Upper lobe of left lung (tissue), 6 donors: ENCODE measurements at regions not wholly inside any gene's neighbourhood (a gene's known extent, or its start where the extent isn't known, plus 50 kb on each side); places are given as distances from the start of the nearest gene placed in this dataset.

Experiments
- ATAC-seq, 2 donors: fragments of 200-7000 bp; cut with Tn5 transposase; one replicate each; pipeline ENCODE4 v1.9.1; 2022; ENCODE audit warnings: mild to moderate bottlenecking in 2 of 2, moderate library complexity in 2 of 2; ENCODE audit not compliant: low FRiP score in 2 of 2
- DNase-seq, 2 donors: peaks; one replicate each; pipeline ENCODE4 v3.0.0-alpha.2; 2019 to 2020
- H3K27ac ChIP-seq, 4 donors: fragments of 200-600 bp; sonication (generic); one replicate each; pipeline ENCODE4 v1.5.1; 2016 to 2019
- H3K27me3 ChIP-seq, 4 donors: fragments of 200-600 bp; sonication (generic); one replicate each; pipeline ENCODE4 v1.5.1; 2017 to 2019
- H3K36me3 ChIP-seq, 4 donors: fragments of 200-600 bp; sonication (generic); one replicate each; pipeline ENCODE4 v1.5.1; 2016 to 2019
- H3K4me1 ChIP-seq, 4 donors: fragments of 200-600 bp; sonication (generic); one replicate each; pipeline ENCODE4 v1.5.1; 2018 to 2019
- H3K4me3 ChIP-seq, 4 donors: fragments of 200-600 bp; sonication (generic); one replicate each; pipeline ENCODE4 v1.5.1; 2017 to 2019; ENCODE audit warnings: mild to moderate bottlenecking in 2 of 4, moderate library complexity in 1 of 4
- H3K9me3 ChIP-seq, 4 donors: fragments of 200-600 bp; sonication (generic); one replicate each; pipeline ENCODE4 v1.5.1; 2018 to 2019
- EP300 ChIP-seq, 4 donors: sonication (generic); formaldehyde crosslinking; IDR thresholded peaks; one replicate each; pipeline ENCODE4 v1.5.1; 2017; ENCODE audit warnings: antibody characterized with exemption in 4 of 4, control low read depth in 2 of 4
- POLR2A ChIP-seq, 4 donors: fragments of 450-650 bp; IDR thresholded peaks; one replicate each; pipeline ENCODE4 v1.5.1; 2016 to 2017; ENCODE audit warnings: antibody characterized with exemption in 4 of 4, mild to moderate bottlenecking in 2 of 4
- POLR2AphosphoS5 ChIP-seq, 2 donors: sonication (generic); formaldehyde crosslinking; IDR thresholded peaks; one replicate each; pipeline ENCODE4 v1.5.1; 2017; ENCODE audit warnings: antibody characterized with exemption in 2 of 2
- WGBS, 2 donors: methylation state at CpG; one replicate each; pipeline ENCODE4 v1.1.5; 2017 to 2018; 5-methylcytosine and 5-hydroxymethylcytosine counted together
- TF ChIP-seq, protein P1 (sequence below), 6 experiments: fragments of 450-650 bp in 4 of 6; fragments of 200-600 bp in 2 of 6; sonication (generic) in 2 of 6; IDR thresholded peaks; one replicate each; pipeline ENCODE4 v1.5.1; 2016 to 2019; ENCODE audit warnings: antibody characterized with exemption in 6 of 6
- donor health status: DM: no; HTN: no; CAD: no; lungs with moderate emphysema.
- donor health status: DM: no; HTN: yes; CAD: no; lungs with severe emphysema.

DNA sequence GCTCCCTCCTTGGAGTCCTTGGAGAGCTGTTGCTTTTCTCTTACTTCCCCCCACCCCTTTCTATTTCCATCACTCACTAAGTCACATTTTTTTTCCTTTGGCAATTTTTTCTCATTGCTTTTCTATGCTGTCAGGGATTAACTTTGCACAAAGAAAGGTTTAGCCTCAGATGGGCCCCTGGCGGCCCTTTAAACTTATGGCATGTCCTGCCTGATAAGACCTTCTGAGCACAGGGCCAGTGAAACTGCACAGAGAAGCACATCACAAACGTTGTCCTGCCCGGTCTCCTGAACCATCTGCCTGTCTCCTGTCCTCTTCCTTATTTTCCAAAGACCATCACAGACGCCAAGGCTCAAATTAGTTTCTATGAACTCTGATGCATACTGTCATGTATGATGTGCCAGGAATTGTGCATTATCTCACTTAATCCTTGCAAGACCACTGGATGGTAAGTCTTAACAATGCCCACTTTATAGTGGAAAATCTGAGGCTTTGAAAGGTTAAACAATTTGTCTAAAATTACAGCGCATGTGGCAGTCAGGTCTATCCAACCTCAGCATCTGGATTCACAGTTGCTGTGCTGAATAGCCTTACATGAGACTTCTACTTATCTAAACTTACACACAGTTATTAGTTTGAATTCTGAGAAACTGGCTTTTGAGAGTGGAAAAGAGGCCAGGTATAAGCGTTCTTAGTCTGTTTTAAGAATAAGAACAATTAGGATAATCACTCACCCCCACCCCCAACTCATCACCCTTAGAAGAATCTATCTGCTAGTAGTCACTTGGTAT is 648.1 kb downstream of the NTRK3 start:
- Histone ChIP-seq H3K4me3 (no peak overlapping the region), H3K36me3 (no peaks in the 10 kb centered on the region), H3K4me1 (peaks cover 0 to 3% (median 0%) of the 10 kb centered on the region in 4 donors), H3K27me3 (no peaks in the 10 kb centered on the region), H3K9me3 (no peaks in the 10 kb centered on the region), H3K27ac (no peak overlapping the region)
- no peak for DNase-seq
- TF ChIP-seq POLR2AphosphoS5 (IDR thresholded peaks at IDR 0.05), result no peak
- no peak for TF ChIP-seq POLR2A (IDR thresholded peaks at IDR 0.05)
- TF ChIP-seq EP300 (IDR thresholded peaks at IDR 0.05), result no peak
- TF ChIP-seq, protein P1, sequence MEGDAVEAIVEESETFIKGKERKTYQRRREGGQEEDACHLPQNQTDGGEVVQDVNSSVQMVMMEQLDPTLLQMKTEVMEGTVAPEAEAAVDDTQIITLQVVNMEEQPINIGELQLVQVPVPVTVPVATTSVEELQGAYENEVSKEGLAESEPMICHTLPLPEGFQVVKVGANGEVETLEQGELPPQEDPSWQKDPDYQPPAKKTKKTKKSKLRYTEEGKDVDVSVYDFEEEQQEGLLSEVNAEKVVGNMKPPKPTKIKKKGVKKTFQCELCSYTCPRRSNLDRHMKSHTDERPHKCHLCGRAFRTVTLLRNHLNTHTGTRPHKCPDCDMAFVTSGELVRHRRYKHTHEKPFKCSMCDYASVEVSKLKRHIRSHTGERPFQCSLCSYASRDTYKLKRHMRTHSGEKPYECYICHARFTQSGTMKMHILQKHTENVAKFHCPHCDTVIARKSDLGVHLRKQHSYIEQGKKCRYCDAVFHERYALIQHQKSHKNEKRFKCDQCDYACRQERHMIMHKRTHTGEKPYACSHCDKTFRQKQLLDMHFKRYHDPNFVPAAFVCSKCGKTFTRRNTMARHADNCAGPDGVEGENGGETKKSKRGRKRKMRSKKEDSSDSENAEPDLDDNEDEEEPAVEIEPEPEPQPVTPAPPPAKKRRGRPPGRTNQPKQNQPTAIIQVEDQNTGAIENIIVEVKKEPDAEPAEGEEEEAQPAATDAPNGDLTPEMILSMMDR (IDR thresholded peaks at IDR 0.05), result no peak
- ATAC-seq, result no peak
- 74 to 77% methylated on average over 6 of the region's 6 CpGs for WGBS, 2 donors

DNA sequence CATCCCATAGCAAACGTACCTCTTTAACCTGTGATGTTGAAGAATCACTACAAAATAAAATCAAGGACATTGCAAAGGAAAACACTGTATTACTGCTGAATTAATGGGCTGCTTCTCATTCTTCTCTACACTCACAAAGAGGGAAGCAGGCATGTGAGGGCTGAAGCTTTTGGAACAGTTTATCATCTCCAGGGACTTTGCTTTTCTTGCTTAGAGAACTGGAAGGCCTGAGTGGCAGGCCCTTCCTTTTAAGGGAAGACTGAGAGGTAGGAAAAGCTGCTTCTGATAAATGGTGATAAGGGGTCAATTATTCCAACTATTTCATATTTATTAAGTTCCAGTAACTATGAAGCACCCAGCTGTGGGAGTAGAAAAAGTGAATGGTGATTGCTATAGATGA is 649.6 kb downstream of the NTRK3 start:
- H3K4me1 ChIP-seq, result peaks cover 0 to 3% (median 0%) of the 10 kb centered on the region in 4 donors
- no peak overlapping the region for H3K27ac ChIP-seq
- TF ChIP-seq, protein P1 (IDR thresholded peaks at IDR 0.05), result no peak
- no peak for TF ChIP-seq POLR2A (IDR thresholded peaks at IDR 0.05)
- TF ChIP-seq POLR2AphosphoS5 (IDR thresholded peaks at IDR 0.05), result no peak
- TF ChIP-seq EP300 (IDR thresholded peaks at IDR 0.05), result no peak
- 61 to 67% methylated on average over 1 of the region's 1 CpG for WGBS, 2 donors
- H3K36me3 ChIP-seq, result no peaks in the 10 kb centered on the region
- H3K9me3 ChIP-seq, result no peaks in the 10 kb centered on the region
- H3K27me3 ChIP-seq, result no peaks in the 10 kb centered on the region
- ATAC-seq (no peak), DNase-seq (no peak)
- no peak overlapping the region for H3K4me3 ChIP-seq

DNA sequence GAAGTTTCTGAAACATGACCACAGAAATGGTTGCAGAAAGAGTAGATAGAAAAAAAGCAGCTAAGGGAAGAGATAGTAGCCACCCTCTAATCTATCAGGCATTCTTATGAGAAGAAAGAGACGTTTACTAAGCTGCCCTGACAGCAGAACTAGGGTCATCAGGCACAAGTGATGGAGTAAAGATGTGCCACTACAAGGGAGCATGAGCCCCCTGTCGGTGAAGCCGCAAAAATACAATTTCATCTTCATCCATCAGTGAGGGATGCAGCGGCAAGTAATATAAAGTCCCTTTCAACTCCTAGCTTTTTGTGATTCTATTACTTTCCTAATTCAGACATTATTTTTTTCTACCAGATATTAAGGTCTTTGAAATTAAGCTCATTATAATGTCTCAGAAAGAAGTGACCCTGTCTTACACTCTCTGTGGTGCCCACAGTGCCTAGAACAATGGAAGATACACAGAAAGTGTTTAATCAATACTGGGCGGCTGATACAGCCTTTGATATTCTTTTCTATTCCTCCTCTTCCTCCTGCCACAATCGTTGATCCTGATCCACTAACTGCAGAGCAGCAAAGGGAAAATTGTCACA is 651.6 kb downstream of the NTRK3 start:
- DNase-seq, result no peak
- no peaks in the 10 kb centered on the region for H3K9me3 ChIP-seq
- no peaks in the 10 kb centered on the region for H3K27me3 ChIP-seq
- no peaks in the 10 kb centered on the region for H3K36me3 ChIP-seq
- H3K27ac ChIP-seq, result no peak overlapping the region
- TF ChIP-seq, protein P1 (IDR thresholded peaks at IDR 0.05), result peak in 4 of 6 experiments; percentile 13 to 38 (median 22)
- no peak for TF ChIP-seq POLR2A (IDR thresholded peaks at IDR 0.05)
- no peak for ATAC-seq
- peaks cover 0 to under 1% (median 0%) of the 10 kb centered on the region in 4 donors for H3K4me1 ChIP-seq
- WGBS, 2 donors, result 24 to 30% methylated on average over 6 of the region's 6 CpGs
- H3K4me3 ChIP-seq, result no peak overlapping the region

DNA sequence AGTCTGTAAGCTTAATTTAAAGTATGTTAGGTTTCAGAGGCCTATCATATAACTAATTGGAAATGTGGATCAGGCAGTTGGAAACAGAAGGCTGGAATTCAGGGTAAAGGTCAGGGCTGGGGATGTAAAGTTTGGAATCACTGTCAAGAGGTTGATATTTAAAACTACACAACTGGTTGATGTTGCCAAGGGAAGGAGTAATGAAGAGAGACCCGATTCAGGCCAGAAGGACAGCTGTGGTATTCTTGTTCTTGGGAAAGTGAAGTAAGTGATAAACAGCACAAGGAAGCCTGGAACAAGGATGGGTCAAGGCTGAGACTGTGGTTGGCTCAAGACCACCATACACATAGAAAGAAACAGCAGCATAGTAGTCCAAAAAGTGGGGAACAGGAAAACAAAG is 654.2 kb downstream of the NTRK3 start:
- Histone ChIP-seq H3K36me3 (no peaks in the 10 kb centered on the region), H3K27me3 (no peaks in the 10 kb centered on the region), H3K9me3 (no peaks in the 10 kb centered on the region), H3K4me1 (peaks cover 0 to 2% (median 0%) of the 10 kb centered on the region in 4 donors), H3K27ac (no peak overlapping the region), H3K4me3 (no peak overlapping the region)
- WGBS, 2 donors, result 59 to 63% methylated on average over 1 of the region's 1 CpG
- TF ChIP-seq, protein P1 (IDR thresholded peaks at IDR 0.05), result no peak
- TF ChIP-seq POLR2AphosphoS5 (IDR thresholded peaks at IDR 0.05) (no peak), POLR2A (IDR thresholded peaks at IDR 0.05) (no peak), EP300 (IDR thresholded peaks at IDR 0.05) (no peak)
- ATAC-seq, result no peak
- no peak for DNase-seq
